Peyer's patch (tissue), 4 donors: ENCODE measurements at regions not wholly inside any gene's neighbourhood (a gene's known extent, or its start where the extent isn't known, plus 50 kb on each side); places are given as distances from the start of the nearest gene placed in this dataset.

Experiments
- DNase-seq, 3 donors: peaks; one replicate each; pipeline ENCODE4 v3.0.0-alpha.2; 2017 to 2019
- H3K27ac ChIP-seq, 4 donors: fragments of 200-600 bp; sonication (generic); one replicate each; pipeline ENCODE4 v1.5.1; 2016 to 2019
- H3K27me3 ChIP-seq, 2 donors: fragments of 200-600 bp; sonication (generic); one replicate each; pipeline ENCODE4 v1.5.1; 2019
- H3K36me3 ChIP-seq, 3 donors: fragments of 200-600 bp; sonication (generic); one replicate each; pipeline ENCODE4 v1.5.1; 2016 to 2019
- H3K4me1 ChIP-seq, 4 donors: fragments of 200-600 bp; sonication (generic); one replicate each; pipeline ENCODE4 v1.5.1; 2016 to 2019
- H3K4me3 ChIP-seq, 4 donors: fragments of 200-600 bp; sonication (generic); 1 replicate in 3 of 4; 2 replicates in 1 of 4; pipeline ENCODE4 v1.5.1; 2016 to 2019; ENCODE audit warnings: mild to moderate bottlenecking in 1 of 4
- H3K9me3 ChIP-seq, 4 donors: fragments of 200-600 bp; sonication (generic); one replicate each; pipeline ENCODE4 v1.5.1; 2016 to 2019; ENCODE audit warnings: mild to moderate bottlenecking in 1 of 4
- CTCF ChIP-seq, 6 experiments: fragments of 450-650 bp in 4 of 6; fragments of 200-600 bp in 2 of 6; sonication (generic) in 1 of 6; IDR thresholded peaks; one replicate each; pipeline ENCODE4 v1.5.1; 2017 to 2019; ENCODE audit warnings: antibody characterized with exemption in 6 of 6, mild to moderate bottlenecking in 3 of 6, moderate library complexity in 1 of 6
- POLR2A ChIP-seq, 2 donors: fragments of 450-650 bp; IDR thresholded peaks; one replicate each; pipeline ENCODE4 v1.5.1; 2017; ENCODE audit warnings: antibody characterized with exemption in 2 of 2, mild to moderate bottlenecking in 2 of 2, moderate library complexity in 2 of 2

- no peak for TF ChIP-seq CTCF (IDR thresholded peaks at IDR 0.05)
- TF ChIP-seq POLR2A (IDR thresholded peaks at IDR 0.05), result no peak
- no peak for DNase-seq
- Histone ChIP-seq H3K9me3 (no peaks in the 10 kb centered on the region), H3K4me3 (no peak overlapping the region), H3K36me3 (no peaks in the 10 kb centered on the region), H3K27ac (no peak overlapping the region), H3K4me1 (no peaks in the 10 kb centered on the region), H3K27me3 (no peaks in the 10 kb centered on the region)
Observed at GRCh38 chr3:18070944-18071343, 328.5 kb upstream of the TBC1D5 start.

- no peak overlapping the region for H3K4me3 ChIP-seq
- H3K9me3 ChIP-seq, result no peaks in the 10 kb centered on the region
- no peak for DNase-seq
- no peaks in the 10 kb centered on the region for H3K4me1 ChIP-seq
- no peak for TF ChIP-seq POLR2A (IDR thresholded peaks at IDR 0.05)
- no peak for TF ChIP-seq CTCF (IDR thresholded peaks at IDR 0.05)
- H3K27me3 ChIP-seq, result no peaks in the 10 kb centered on the region
- no peaks in the 10 kb centered on the region for H3K36me3 ChIP-seq
- H3K27ac ChIP-seq, result no peak overlapping the region
Observed at GRCh38 chr3:18070231-18070630, 327.8 kb upstream of the TBC1D5 start.

GRCh38 chr3:18069568-18069967 lies 327.1 kb upstream of the TBC1D5 start:
- H3K27me3 ChIP-seq, result no peaks in the 10 kb centered on the region
- H3K9me3 ChIP-seq, result no peaks in the 10 kb centered on the region
- no peak for DNase-seq
- H3K4me3 ChIP-seq, result no peak overlapping the region
- no peak overlapping the region for H3K27ac ChIP-seq
- TF ChIP-seq CTCF (IDR thresholded peaks at IDR 0.05), result no peak
- no peaks in the 10 kb centered on the region for H3K4me1 ChIP-seq
- H3K36me3 ChIP-seq, result no peaks in the 10 kb centered on the region

GRCh38 chr3:18066899-18067582 lies 324.6 kb upstream of the TBC1D5 start:
- Histone ChIP-seq H3K4me1 (no peaks in the 10 kb centered on the region), H3K4me3 (no peak overlapping the region), H3K36me3 (no peaks in the 10 kb centered on the region), H3K9me3 (no peaks in the 10 kb centered on the region), H3K27me3 (no peaks in the 10 kb centered on the region), H3K27ac (no peak overlapping the region)
- no peak for TF ChIP-seq POLR2A (IDR thresholded peaks at IDR 0.05)
- no peak for TF ChIP-seq CTCF (IDR thresholded peaks at IDR 0.05)
- DNase-seq, result no peak

GRCh38 chr3:18064586-18064985 lies 322.2 kb upstream of the TBC1D5 start:
- no peak for DNase-seq
- no peaks in the 10 kb centered on the region for H3K27me3 ChIP-seq
- H3K4me1 ChIP-seq, result no peaks in the 10 kb centered on the region
- H3K9me3 ChIP-seq, result no peaks in the 10 kb centered on the region
- H3K36me3 ChIP-seq, result no peaks in the 10 kb centered on the region
- no peak overlapping the region for H3K27ac ChIP-seq
- no peak overlapping the region for H3K4me3 ChIP-seq
- TF ChIP-seq POLR2A (IDR thresholded peaks at IDR 0.05) (no peak), CTCF (IDR thresholded peaks at IDR 0.05) (no peak)

- H3K27ac ChIP-seq, result no peak overlapping the region
- no peaks in the 10 kb centered on the region for H3K36me3 ChIP-seq
- H3K27me3 ChIP-seq, result no peaks in the 10 kb centered on the region
- TF ChIP-seq CTCF (IDR thresholded peaks at IDR 0.05) (no peak), POLR2A (IDR thresholded peaks at IDR 0.05) (no peak)
- no peak for DNase-seq
- no peaks in the 10 kb centered on the region for H3K4me1 ChIP-seq
- H3K9me3 ChIP-seq, result no peaks in the 10 kb centered on the region
- no peak overlapping the region for H3K4me3 ChIP-seq
Observed at GRCh38 chr3:18062657-18063025, 320.2 kb upstream of the TBC1D5 start.
